Spleen (tissue), 7 donors: ENCODE measurements at regions not wholly inside any gene's neighbourhood (a gene's known extent, or its start where the extent isn't known, plus 50 kb on each side); places are given as distances from the start of the nearest gene placed in this dataset.

Experiments
- CTCF ChIP-seq, 11 experiments: fragments of 200-600 bp in 7 of 11; fragments of 450-650 bp in 4 of 11; sonication (generic) in 4 of 11; IDR thresholded peaks in 8 of 11; conservative IDR thresholded peaks in 3 of 11; 1 replicate in 7 of 11; 2 replicates in 4 of 11; pipeline versions ENCODE4 v1.4.0 to v1.8.0; 2016 to 2021; ENCODE audit warnings: antibody characterized with exemption in 11 of 11, inconsistent platforms in 4 of 11, mild to moderate bottlenecking in 1 of 11
- POLR2A ChIP-seq, 3 donors: fragments of 450-650 bp; IDR thresholded peaks; one replicate each; pipeline ENCODE4 v1.5.1; 2017; ENCODE audit warnings: antibody characterized with exemption in 3 of 3, mild to moderate bottlenecking in 1 of 3
- POLR2AphosphoS5 ChIP-seq, 3 donors: sonication (generic); formaldehyde crosslinking; IDR thresholded peaks; one replicate each; pipeline ENCODE4 v1.5.1; 2017; ENCODE audit warnings: antibody characterized with exemption in 3 of 3
- donor health status: DM: no; HTN: no; CAD: no; lungs with moderate emphysema.
- donor health status: DM: no; HTN: no; CAD: no.
- donor health status: DM: no; HTN: no; CAD: no.

GRCh38 chr11:70886676-70887541 lies 365.5 kb downstream of the SHANK2 start:
- TF ChIP-seq CTCF (IDR thresholded peaks at IDR 0.05 in 8 of 11, conservative IDR thresholded peaks at IDR 0.05 in 3 of 11) (no peak), POLR2AphosphoS5 (IDR thresholded peaks at IDR 0.05) (no peak), POLR2A (IDR thresholded peaks at IDR 0.05) (no peak)
